GM12878 (cell line): ENCODE measurements at regions not wholly inside any gene's neighbourhood (a gene's known extent, or its start where the extent isn't known, plus 50 kb on each side); places are given as distances from the start of the nearest gene placed in this dataset.

Source experiments
- ATAC-seq: fragments of 200-7000 bp; cut with Tn5 transposase; 3 replicates; pipeline ENCODE4 v1.9.1; 2020; ENCODE audit warnings: mild to moderate bottlenecking, moderate library complexity
- BruUV-seq: library from RNA; stranded (reverse); fragments of 400-500 nt; replicated peaks from 2 replicates; lab custom pipeline; 2021; lab: Mats Ljungman, UMichigan
- CTCF ChIA-PET: fragments of 300-600 bp; sonication (Branson Sonifier 250); formaldehyde crosslinking; extraction: SDS; loops from one replicate; lab custom pipeline; 2021; ENCODE audit warnings: inconsistent platforms; lab: Yijun Ruan, JAX
- POLR2A ChIA-PET: fragments of 350-600 bp; formaldehyde crosslinking; extraction: SDS; loops from one replicate; lab custom pipeline; 2021; ENCODE audit warnings: inconsistent platforms; lab: Charles Lee
- RAD21 ChIA-PET: fragments of 300-600 bp; sonication (Branson Sonifier 250); formaldehyde crosslinking; loops from one replicate; lab custom pipeline; 2023; ENCODE audit warnings: antibody characterized with exemption; ENCODE audit not compliant: unreplicated experiment; lab: Charles Lee
- SMC1A ChIA-PET: fragments of 300-600 bp; sonication (Branson Sonifier 250); formaldehyde crosslinking; loops from one replicate; lab custom pipeline; 2023; ENCODE audit not compliant: unreplicated experiment, uncharacterized antibody; lab: Charles Lee
- DNase-seq: peaks from one replicate; pipeline ENCODE4 v3.0.0-alpha.2; 2011; ENCODE audit warnings: low read depth, low spot score
- FAIRE-seq: peaks from 3 replicates; lab custom pipeline; 2011; peaks lifted over from hg19 to GRCh38; lab: Jason Lieb, UNC
- H2AFZ ChIP-seq: 2 replicates; pipeline ENCODE4 v1.6.0; 2011; ENCODE audit warnings: low read depth, low read length, control low read depth; ENCODE audit not compliant: control insufficient read depth
- H3K27ac ChIP-seq: 2 replicates; pipeline ENCODE4 v1.5.1; 2011; ENCODE audit warnings: control low read depth; ENCODE audit not compliant: control insufficient read depth, insufficient read depth
- H3K27me3 ChIP-seq, 2 experiments: replicated peaks in 1 of 2; 2 replicates each; pipeline versions ENCODE4 v1.6.0 to v1.6.1; 2011; ENCODE audit warnings: low read length in 1 of 2; ENCODE audit not compliant: control insufficient read depth in 2 of 2, insufficient read depth in 2 of 2
- H3K36me3 ChIP-seq, 2 experiments: 2 replicates each; pipeline ENCODE4 v1.5.1; 2011; ENCODE audit warnings: low read length in 1 of 2; ENCODE audit not compliant: control insufficient read depth in 2 of 2, insufficient read depth in 2 of 2
- H3K4me1 ChIP-seq: 2 replicates; pipeline ENCODE4 v1.6.1; 2011; ENCODE audit warnings: mild to moderate bottlenecking, low read length, moderate library complexity, mixed read lengths; ENCODE audit not compliant: control insufficient read depth, insufficient read depth
- H3K4me2 ChIP-seq: 2 replicates; pipeline ENCODE4 v1.6.0; 2011; ENCODE audit warnings: control low read depth; ENCODE audit not compliant: control insufficient read depth, insufficient read depth
- H3K4me3 ChIP-seq: fragments of 200-600 bp; sonication (generic); 2 replicates; pipeline ENCODE4 v1.5.1; 2016
- H3K79me2 ChIP-seq: 2 replicates; pipeline ENCODE4 v1.6.0; 2011; ENCODE audit warnings: low read length; ENCODE audit not compliant: control insufficient read depth, insufficient read depth
- H3K9ac ChIP-seq: 2 replicates; pipeline ENCODE4 v1.8.0; 2011; ENCODE audit warnings: low read length, control low read depth, mixed read lengths; ENCODE audit not compliant: control insufficient read depth, insufficient read depth
- H3K9me3 ChIP-seq: replicated peaks from 3 replicates; pipeline ENCODE4 v1.5.1; 2011; ENCODE audit warnings: mild to moderate bottlenecking, low read length; ENCODE audit not compliant: control insufficient read depth, insufficient read depth
- H4K20me1 ChIP-seq: 2 replicates; pipeline ENCODE4 v1.6.0; 2011; ENCODE audit not compliant: control insufficient read depth, insufficient read depth
- CBX3 ChIP-seq: fragments of 200-600 bp; sonication (generic); IDR thresholded peaks from 2 replicates; pipeline ENCODE4 v1.6.1; 2016; ENCODE audit warnings: low read depth, borderline replicate concordance
- CHD2 ChIP-seq: IDR thresholded peaks from 2 replicates; pipeline ENCODE4 v1.6.1; 2011; ENCODE audit warnings: low read depth, low read length, improper control_type of control experiment, borderline replicate concordance
- EED ChIP-seq: sonication (generic); IDR thresholded peaks from 2 replicates; pipeline ENCODE4 v1.6.1; 2016; ENCODE audit warnings: antibody characterized with exemption, low read depth
- ESRRA ChIP-seq: IDR thresholded peaks from 2 replicates; pipeline ENCODE4 v1.6.1; 2012; ENCODE audit warnings: mild to moderate bottlenecking, low read length, improper control_type of control experiment
- FOXK2 ChIP-seq: fragments of 450-650 bp; IDR thresholded peaks from 2 replicates; pipeline ENCODE4 v1.6.1; 2017; ENCODE audit warnings: mild to moderate bottlenecking, moderate library complexity
- FOXM1 ChIP-seq: IDR thresholded peaks from 2 replicates; pipeline ENCODE4 v1.6.1; 2012; ENCODE audit warnings: low read depth, mild to moderate bottlenecking, inconsistent platforms, low read length, moderate library complexity
- IKZF1 ChIP-seq: fragments of 450-650 bp; conservative IDR thresholded peaks from 2 replicates; pipeline ENCODE4 v1.6.1; 2017; ENCODE audit warnings: antibody characterized with exemption, mild to moderate bottlenecking
- KDM1A ChIP-seq: fragments of 200-600 bp; sonication (generic); IDR thresholded peaks from 2 replicates; pipeline ENCODE4 v1.6.1; 2016; ENCODE audit warnings: borderline replicate concordance
- MEF2B ChIP-seq: fragments of 450-650 bp; IDR thresholded peaks from 2 replicates; pipeline ENCODE4 v1.6.1; 2018; ENCODE audit warnings: mild to moderate bottlenecking, moderate library complexity; ENCODE audit not compliant: partially characterized antibody, poor library complexity, severe bottlenecking
- NFYB ChIP-seq: IDR thresholded peaks from 2 replicates; pipeline ENCODE4 v1.6.1; 2011; ENCODE audit warnings: low read depth, mild to moderate bottlenecking, low read length, improper control_type of control experiment, moderate library complexity; ENCODE audit not compliant: insufficient read depth
- NRF1 ChIP-seq: conservative IDR thresholded peaks from 2 replicates; pipeline ENCODE4 v1.6.1; 2011; ENCODE audit warnings: mild to moderate bottlenecking, low read depth, low read length, improper control_type of control experiment
- POU2F2 ChIP-seq: IDR thresholded peaks from 3 replicates; pipeline ENCODE4 v1.6.1; 2011; ENCODE audit warnings: low read depth, mild to moderate bottlenecking, low read length, borderline replicate concordance
- RELB ChIP-seq: fragments of 450-650 bp; IDR thresholded peaks from 2 replicates; pipeline ENCODE4 v1.6.1; 2017; ENCODE audit warnings: low read depth, mild to moderate bottlenecking, moderate library complexity
- RFX5 ChIP-seq: IDR thresholded peaks from 2 replicates; pipeline ENCODE4 v1.6.1; 2011; ENCODE audit warnings: low read depth, low read length, improper control_type of control experiment
- SREBF1 ChIP-seq: IDR thresholded peaks from 2 replicates; pipeline ENCODE4 v1.6.1; 2012; ENCODE audit warnings: mild to moderate bottlenecking, low read length
- TCF12 ChIP-seq: IDR thresholded peaks from 2 replicates; pipeline ENCODE4 v1.6.1; 2011; ENCODE audit warnings: low read depth, mild to moderate bottlenecking, low read length
- ZBED1 ChIP-seq: IDR thresholded peaks from 2 replicates; pipeline ENCODE4 v1.6.1; 2016; ENCODE audit warnings: borderline replicate concordance
- ZNF207 ChIP-seq: fragments of 450-650 bp; IDR thresholded peaks from 2 replicates; pipeline ENCODE4 v1.6.1; 2014; ENCODE audit warnings: antibody characterized with exemption, mild to moderate bottlenecking, borderline replicate concordance
- WGBS: methylation state at CpG from one replicate; pipeline ENCODE4 v1.1.6; 2016; ENCODE audit warnings: low lambda C conversion rate; ENCODE audit not compliant: insufficient replicate concordance, insufficient coverage; ENCODE audit errors: missing lambda C conversion rate; 5-methylcytosine and 5-hydroxymethylcytosine counted together
- in situ Hi-C: fragments of 300-500 bp; cut with MboI; formaldehyde crosslinking; loops from 9 replicates; pipeline ENCODE4 v1.14.3; 2018; ENCODE audit warnings: mixed read lengths
- intact Hi-C: fragments of 100-400 bp; cut with micrococcal nuclease; formaldehyde crosslinking; loops from one replicate; pipeline ENCODE4 v1.14.2; 2022; ENCODE audit not compliant: unreplicated experiment

- intact Hi-C loops, result no loop called here
- no peaks in the 10 kb centered on the region for H3K9me3 ChIP-seq
- H3K36me3 ChIP-seq, result no peaks in the 10 kb centered on the region
- H3K4me1 ChIP-seq, result no peaks in the 10 kb centered on the region
- H3K4me2 ChIP-seq, result no peak overlapping the region
- FAIRE-seq (no peak), DNase-seq (no peak), ATAC-seq (no peak)
- H3K79me2 ChIP-seq, result no peaks in the 10 kb centered on the region
- H3K27me3 ChIP-seq, result no peaks in the 10 kb centered on the region
- no peak overlapping the region for H3K4me3 ChIP-seq
- SMC1A ChIA-PET, result no interaction called here
- POLR2A ChIA-PET, result no interaction called here
- CTCF ChIA-PET, result no interaction called here
- in situ Hi-C loops, result no loop called here
- H3K27ac ChIP-seq, result no peak overlapping the region
- no TSS peak for BruUV-seq
- no peak overlapping the region for H3K9ac ChIP-seq
- 67% methylated on average over 6 of the region's 6 CpGs for WGBS
- no peaks in the 10 kb centered on the region for H4K20me1 ChIP-seq
- RAD21 ChIA-PET, result no interaction called here
- TF ChIP-seq KDM1A (no peak), FOXM1 (no peak), EED (no peak), ESRRA (no peak), ZNF207 (no peak), RELB (no peak), POU2F2 (no peak), SREBF1 (no peak), CHD2 (no peak), FOXK2 (no peak), MEF2B (no peak), RFX5 (no peak), TCF12 (no peak), IKZF1 (no peak), CBX3 (no peak), NRF1 (no peak), NFYB (no peak), ZBED1 (no peak)
- TF ChIP-seq, all 136 proteins: peak for 0
- H2AFZ ChIP-seq, result no peak overlapping the region
Observed at GRCh38 chr4:144283526-144283925, 143.0 kb upstream of the GYPA start.
